Posterior vena cava (tissue), 2 donors: ENCODE measurements at regions not wholly inside any gene's neighbourhood (a gene's known extent, or its start where the extent isn't known, plus 50 kb on each side); places are given as distances from the start of the nearest gene placed in this dataset.
"Not testable (repeated sequence)": the region's sequence is repeated elsewhere in the genome, so short reads cannot be mapped to it uniquely, and the experiment has no call there.

Experiments
- DNase-seq: peaks from one replicate; pipeline ENCODE4 v3.0.0-alpha.2; 2020; ENCODE audit warnings: low spot score
- intact Hi-C, 2 donors: fragments of 100-400 bp; cut with DNase I; formaldehyde crosslinking; loops; one replicate each; pipeline versions ENCODE4 v1.14.1 to v1.14.2; 2022 to 2023
- donor health status: DM: yes; HTN: yes; CAD: no.
- donor health status: DM: yes; HTN: yes; CAD: no.

- DNase-seq, intact Hi-C loops: not testable (repeated sequence)
These were observed 77.6 kb downstream of the HHIPL2 start for GRCh38 chr1:222470252-222470805.

- no peak for DNase-seq
- intact Hi-C loops = no loop called here
These were observed 81.6 kb downstream of the HHIPL2 start for GRCh38 chr1:222466150-222466865.

GRCh38 chr1:222465211-222466041 is 82.5 kb downstream of the HHIPL2 start:
- intact Hi-C loops = no loop called here
- DNase-seq = peak; percentile 98

- intact Hi-C loops = loop anchor here in 1 of 2 donors (5.0 kb wide), 1 partner anchor 167 kb away; no protein-coding TSS in a partner anchor
- DNase-seq = peak; percentile 85
These were observed 83.1 kb downstream of the HHIPL2 start for GRCh38 chr1:222464841-222465210.

- intact Hi-C loops = loop anchor here (2.0 to 5.0 kb wide), 2 partner anchors 169 to 170 kb away; no protein-coding TSS in a partner anchor
- no peak for DNase-seq
These were observed 84.7 kb downstream of the HHIPL2 start for GRCh38 chr1:222463059-222463730.

GRCh38 chr1:222462601-222463000 is 85.3 kb downstream of the HHIPL2 start:
- intact Hi-C loops = loop anchor here (2.0 to 5.0 kb wide), 2 partner anchors 170 kb away; no protein-coding TSS in a partner anchor
- no peak for DNase-seq

- intact Hi-C loops = loop anchor here (2.0 to 5.0 kb wide), 2 partner anchors 170 to 171 kb away; no protein-coding TSS in a partner anchor
- DNase-seq = no peak
These were observed 86.0 kb downstream of the HHIPL2 start for GRCh38 chr1:222461941-222462340.

GRCh38 chr1:222459652-222460051 is 88.3 kb downstream of the HHIPL2 start:
- intact Hi-C loops = loop anchor here in 1 of 2 donors (5.0 to 10.0 kb wide), 3 partner anchors 173 to 985 kb away; no protein-coding TSS in a partner anchor
- no peak for DNase-seq

- no peak for DNase-seq
- intact Hi-C loops = loop anchor here in 1 of 2 donors (5.0 to 10.0 kb wide), 2 partner anchors 710 to 983 kb away; no protein-coding TSS in a partner anchor
These were observed 90.4 kb downstream of the HHIPL2 start for GRCh38 chr1:222457513-222457912.

GRCh38 chr1:222457084-222457483 is 90.8 kb downstream of the HHIPL2 start:
- no peak for DNase-seq
- intact Hi-C loops = loop anchor here in 1 of 2 donors (5.0 to 10.0 kb wide), 2 partner anchors 710 to 982 kb away; no protein-coding TSS in a partner anchor

- intact Hi-C loops = loop anchor here in 1 of 2 donors (5.0 to 10.0 kb wide), 2 partner anchors 708 to 981 kb away; no protein-coding TSS in a partner anchor
- peak; percentile 96 for DNase-seq
These were observed 92.6 kb downstream of the HHIPL2 start for GRCh38 chr1:222455188-222455879.

GRCh38 chr1:222454782-222455181 is 93.1 kb downstream of the HHIPL2 start:
- intact Hi-C loops = loop anchor here in 1 of 2 donors (5.0 to 10.0 kb wide), 2 partner anchors 707 to 980 kb away; no protein-coding TSS in a partner anchor
- no peak for DNase-seq

- intact Hi-C loops = loop anchor here in 1 of 2 donors (10.0 kb wide), 1 partner anchor 979 kb away; no protein-coding TSS in a partner anchor
- no peak for DNase-seq
These were observed 93.7 kb downstream of the HHIPL2 start for GRCh38 chr1:222454186-222454585.

GRCh38 chr1:222452031-222452430 is 95.9 kb downstream of the HHIPL2 start:
- no peak for DNase-seq
- intact Hi-C loops = loop anchor here in 1 of 2 donors (10.0 kb wide), 1 partner anchor 977 kb away; no protein-coding TSS in a partner anchor

- no peak for DNase-seq
- intact Hi-C loops = no loop called here
These were observed 104.3 kb downstream of the HHIPL2 start for GRCh38 chr1:222443566-222443965.

- no peak for DNase-seq
These were observed 106.8 kb downstream of the HHIPL2 start for GRCh38 chr1:222441066-222441465.

GRCh38 chr1:222424826-222425225 is 123.1 kb downstream of the HHIPL2 start:
- intact Hi-C loops = no loop called here
- DNase-seq = no peak

More at GRCh38 chr1:222441066-222441465, 106.8 kb downstream of the HHIPL2 start:
- intact Hi-C loops = no loop called here

GRCh38 chr1:222421380-222421779 is 126.5 kb downstream of the HHIPL2 start:
- DNase-seq = no peak
- intact Hi-C loops = no loop called here
